ENCODE measurements at regions not wholly inside any gene's neighbourhood (a gene's known extent, or its start where the extent isn't known, plus 50 kb on each side); places are given as distances from the start of the nearest gene placed in this dataset.

DNA sequence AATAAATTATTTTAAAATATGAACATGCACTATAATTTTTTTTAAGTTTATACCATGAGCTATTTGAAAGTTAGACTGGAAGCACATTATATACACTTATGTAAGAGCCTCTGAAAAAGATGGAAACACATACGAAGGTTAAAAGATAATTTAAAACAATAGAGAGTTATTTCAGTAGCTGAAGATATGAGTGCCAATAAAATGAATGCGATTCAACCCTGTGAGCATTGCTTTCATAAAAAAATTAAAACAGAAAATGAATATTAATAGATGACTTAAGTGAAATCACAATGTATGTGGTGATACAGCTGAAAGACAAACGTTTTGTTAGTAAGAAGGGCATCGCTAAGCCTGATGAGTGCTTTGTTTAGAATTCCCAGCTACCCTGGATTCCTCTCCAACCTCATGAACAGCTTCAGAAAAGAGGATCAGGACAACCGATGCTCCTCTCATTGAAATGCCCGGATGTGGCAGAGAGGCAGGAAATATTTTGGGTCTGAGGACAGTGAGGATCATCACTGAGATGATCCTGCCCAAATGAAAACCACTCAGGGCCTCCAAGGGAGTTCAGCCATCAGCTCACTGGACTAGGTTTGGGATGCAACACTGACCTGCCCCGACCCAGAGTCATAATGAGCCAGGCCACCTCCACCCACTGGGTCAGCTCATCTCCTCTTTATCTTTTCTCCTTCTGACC lies 60.2 kb upstream of the TOP3B start:
- H3K4me1 ChIP-seq (replicated peaks in 1 of 2) = peaks cover 8 to 9% of the 10 kb centered on the region in 2 donors
- in situ Hi-C loops (cut with MboI; ENCODE audit: low pct_unique_long_range_greater_than_20kb in 2 of 9, low sequenced_read_pairs in 9 of 9, unreplicated experiment in 9 of 9) = no loop called here
- 40 to 80% (median 59%) methylated on average over 2 to 6 of the region's 7 CpGs for WGBS, 10 experiments
- no peak overlapping the region for H3K4me3 ChIP-seq
- peak overlapping the region in 1 of 2 donors; percentile 23 for H3K27ac ChIP-seq
- ATAC-seq (replicated peaks in 6 of 8) = no peak

DNA sequence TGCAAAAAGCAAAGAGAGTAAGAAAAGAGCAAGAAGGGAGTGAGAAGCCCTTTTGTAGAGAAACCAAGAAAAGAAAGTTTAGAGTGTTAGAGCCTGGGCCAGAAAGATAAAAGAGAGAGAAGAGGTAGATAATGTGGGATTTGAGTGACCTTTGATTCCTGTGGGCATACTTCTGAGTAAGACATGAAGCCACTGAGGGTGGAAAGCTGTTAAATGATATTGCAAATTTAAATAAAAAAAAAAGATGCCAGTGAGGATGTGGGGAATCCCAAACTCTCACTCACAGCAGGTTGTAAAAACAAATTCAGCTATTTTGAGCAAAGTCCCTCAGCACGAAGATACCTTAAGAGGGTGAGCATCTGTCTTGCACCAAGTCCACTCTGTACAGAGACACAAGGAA lies 59.4 kb upstream of the TOP3B start:
- WGBS, 10 experiments = 0 to 89% (median 49%) methylated on average over 1 of the region's 1 CpG; no CpG with 5 or more reads in 2 of the 10 experiments
- Histone ChIP-seq H3K4me1 (replicated peaks in 1 of 2) (peaks cover 14 to 15% of the 10 kb centered on the region in 2 donors), H3K27ac (no peak overlapping the region), H3K4me3 (no peak overlapping the region)
- in situ Hi-C loops (cut with MboI; ENCODE audit: low pct_unique_long_range_greater_than_20kb in 2 of 9, low sequenced_read_pairs in 9 of 9, unreplicated experiment in 9 of 9) = no loop called here
- no peak for ATAC-seq (replicated peaks in 6 of 8)

- H3K4me1 ChIP-seq (replicated peaks in 1 of 2) = peaks cover 16 to 17% of the 10 kb centered on the region in 2 donors
- ATAC-seq (replicated peaks in 6 of 8) = no peak
- in situ Hi-C loops (cut with MboI; ENCODE audit: low pct_unique_long_range_greater_than_20kb in 2 of 9, low sequenced_read_pairs in 9 of 9, unreplicated experiment in 9 of 9) = no loop called here
- H3K4me3 ChIP-seq = no peak overlapping the region
- no peak overlapping the region for H3K27ac ChIP-seq
Observed at GRCh38 chr22:22040908-22041307, 58.3 kb upstream of the TOP3B start.

GRCh38 chr22:22040472-22040871 lies 57.9 kb upstream of the TOP3B start:
- 32 to 100% (median 70%) methylated on average over 1 to 3 of the region's 3 CpGs; no CpG with 5 or more reads in 4 of the 10 experiments for WGBS, 10 experiments
- Histone ChIP-seq H3K4me3 (no peak overlapping the region), H3K4me1 (replicated peaks in 1 of 2) (peaks cover 16 to 17% of the 10 kb centered on the region in 2 donors), H3K27ac (no peak overlapping the region)
- in situ Hi-C loops (cut with MboI; ENCODE audit: low pct_unique_long_range_greater_than_20kb in 2 of 9, low sequenced_read_pairs in 9 of 9, unreplicated experiment in 9 of 9) = no loop called here
- ATAC-seq (replicated peaks in 6 of 8) = no peak

GRCh38 chr22:22039286-22040074 lies 56.9 kb upstream of the TOP3B start:
- Histone ChIP-seq H3K4me3 (no peak overlapping the region), H3K4me1 (replicated peaks in 1 of 2) (peaks cover 16 to 17% of the 10 kb centered on the region in 2 donors), H3K27ac (no peak overlapping the region)
- in situ Hi-C loops (cut with MboI; ENCODE audit: low pct_unique_long_range_greater_than_20kb in 2 of 9, low sequenced_read_pairs in 9 of 9, unreplicated experiment in 9 of 9) = no loop called here
- WGBS, 10 experiments = 0 to 83% (median 50%) methylated on average over 1 to 4 of the region's 4 CpGs; no CpG with 5 or more reads in 3 of the 10 experiments
- ATAC-seq (replicated peaks in 6 of 8) = no peak

DNA sequence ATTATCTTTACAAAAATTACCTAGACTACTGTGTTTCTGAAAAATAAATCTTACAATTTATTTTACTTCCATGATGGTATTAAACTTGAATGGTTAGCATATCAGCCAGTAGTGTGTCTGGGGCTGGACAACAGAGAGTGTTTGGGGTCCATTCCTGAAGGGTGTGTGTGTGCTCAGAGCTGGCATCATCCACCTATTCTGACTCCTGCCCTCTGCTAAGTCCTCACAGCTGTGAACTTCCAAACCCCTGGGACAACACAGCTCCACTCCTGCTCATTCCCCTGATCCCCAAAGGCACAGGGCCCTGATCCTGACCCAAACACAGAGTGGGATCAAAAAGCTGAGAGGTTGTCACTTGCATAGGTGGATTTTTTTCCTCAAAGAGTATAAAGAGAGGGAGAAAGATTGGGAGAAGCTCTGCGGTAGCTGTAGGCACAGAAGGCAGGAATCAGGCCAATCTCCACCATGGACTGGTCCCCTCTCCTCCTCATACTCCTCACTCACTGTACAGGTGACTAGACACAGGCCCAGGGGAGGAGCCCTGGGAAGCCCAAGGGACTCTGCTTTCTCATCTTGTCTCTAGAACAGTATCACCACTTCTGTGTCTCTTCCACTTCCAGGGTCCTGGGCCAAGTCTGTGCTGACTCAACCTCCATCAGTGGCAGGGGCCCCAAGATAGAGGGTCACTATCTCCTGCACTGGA lies 55.7 kb upstream of the TOP3B start:
- in situ Hi-C loops (cut with MboI; ENCODE audit: low pct_unique_long_range_greater_than_20kb in 2 of 9, low sequenced_read_pairs in 9 of 9, unreplicated experiment in 9 of 9) = no loop called here
- 57 to 100% (median 82%) methylated on average over 1 of the region's 1 CpG; no CpG with 5 or more reads in 6 of the 10 experiments for WGBS, 10 experiments
- Histone ChIP-seq H3K27ac (peak overlapping the region; percentile 10 to 74), H3K4me1 (replicated peaks in 1 of 2) (peaks cover 16 to 17% of the 10 kb centered on the region in 2 donors), H3K4me3 (no peak overlapping the region)
- peak in 5 of 8 experiments; percentile 34 to 46 (median 39) for ATAC-seq (replicated peaks in 6 of 8)

DNA sequence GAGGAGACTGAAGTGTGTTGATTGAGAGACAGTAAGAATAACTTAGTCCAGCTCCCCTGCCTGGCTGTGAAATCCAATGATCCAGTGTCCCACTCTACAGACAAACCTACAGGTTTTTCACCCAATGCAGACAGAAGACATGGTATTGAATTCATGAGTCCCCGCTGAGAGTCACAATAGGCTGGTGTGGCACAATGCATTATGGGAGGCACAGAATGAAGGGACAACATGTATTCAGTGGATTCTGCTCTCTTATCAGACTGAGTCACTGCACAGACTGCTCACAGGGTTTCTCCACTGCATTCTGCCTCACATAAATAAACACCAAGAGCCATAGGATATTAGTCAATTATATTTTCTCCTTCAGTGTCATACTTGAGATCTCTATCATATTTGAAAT lies 55.2 kb upstream of the TOP3B start:
- no peak overlapping the region for H3K4me3 ChIP-seq
- peak in 6 of 8 experiments; percentile 55 to 100 (median 99) for ATAC-seq (replicated peaks in 6 of 8)

GRCh38 chr22:22037229-22037628 lies 54.6 kb upstream of the TOP3B start:
- peak in 4 of 8 experiments; percentile 18 to 29 (median 22) for ATAC-seq (replicated peaks in 6 of 8)
- H3K27ac ChIP-seq = peak overlapping the region; percentile 10 to 74
- no peak overlapping the region for H3K4me3 ChIP-seq
- peaks cover 16 to 17% of the 10 kb centered on the region in 2 donors for H3K4me1 ChIP-seq (replicated peaks in 1 of 2)
- in situ Hi-C loops (cut with MboI; ENCODE audit: low pct_unique_long_range_greater_than_20kb in 2 of 9, low sequenced_read_pairs in 9 of 9, unreplicated experiment in 9 of 9) = no loop called here

More for the DNA sequence above, 55.2 kb upstream of the TOP3B start:
- WGBS, 10 experiments = 0 to 89% (median 10%) methylated on average over 1 of the region's 1 CpG; no CpG with 5 or more reads in 3 of the 10 experiments
- in situ Hi-C loops (cut with MboI; ENCODE audit: low pct_unique_long_range_greater_than_20kb in 2 of 9, low sequenced_read_pairs in 9 of 9, unreplicated experiment in 9 of 9) = no loop called here
- Histone ChIP-seq H3K4me1 (replicated peaks in 1 of 2) (peaks cover 16 to 17% of the 10 kb centered on the region in 2 donors), H3K27ac (peak overlapping the region; percentile 10 to 74)

GRCh38 chr22:22036588-22036987 lies 54.0 kb upstream of the TOP3B start:
- no peak for ATAC-seq (replicated peaks in 6 of 8)
- WGBS, 10 experiments = 17 to 100% (median 100%) methylated on average over 1 to 3 of the region's 3 CpGs; no CpG with 5 or more reads in 7 of the 10 experiments
- Histone ChIP-seq H3K4me3 (no peak overlapping the region), H3K27ac (peak overlapping the region in 1 of 2 donors; percentile 74), H3K4me1 (replicated peaks in 1 of 2) (peaks cover 16 to 17% of the 10 kb centered on the region in 2 donors)
- in situ Hi-C loops (cut with MboI; ENCODE audit: low pct_unique_long_range_greater_than_20kb in 2 of 9, low sequenced_read_pairs in 9 of 9, unreplicated experiment in 9 of 9) = no loop called here

- Histone ChIP-seq H3K27ac (no peak overlapping the region), H3K4me3 (no peak overlapping the region), H3K4me1 (replicated peaks in 1 of 2) (peaks cover 16 to 17% of the 10 kb centered on the region in 2 donors)
- no peak for ATAC-seq (replicated peaks in 6 of 8)
- in situ Hi-C loops (cut with MboI; ENCODE audit: low pct_unique_long_range_greater_than_20kb in 2 of 9, low sequenced_read_pairs in 9 of 9, unreplicated experiment in 9 of 9) = no loop called here
- whole genome bisulfite sequencing, 10 experiments = 31 to 93% (median 78%) methylated on average over 2 to 4 of the region's 4 CpGs; no CpG with 5 or more reads in 2 of the 10 experiments
Observed at GRCh38 chr22:22035771-22036314, 53.3 kb upstream of the TOP3B start.

DNA sequence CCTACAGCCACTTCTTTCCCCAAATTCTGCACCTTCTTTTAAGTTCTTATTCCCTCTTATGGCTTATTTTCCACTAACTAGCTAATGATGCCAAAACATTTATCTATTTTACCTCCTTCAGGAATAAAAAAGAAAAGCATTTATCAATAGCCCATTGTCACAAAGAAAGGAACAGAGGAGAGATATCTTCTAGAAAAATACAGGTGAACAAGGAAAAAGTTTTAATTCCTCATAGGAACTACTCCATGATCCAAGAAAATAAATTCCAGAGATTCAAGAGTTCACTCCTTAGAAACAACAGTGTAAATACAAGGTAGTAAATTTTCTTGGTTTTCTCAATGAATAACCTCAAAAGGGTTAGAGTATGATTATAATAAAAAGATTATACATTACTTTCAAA lies 52.6 kb upstream of the TOP3B start:
- ATAC-seq (replicated peaks in 6 of 8) = no peak
- H3K27ac ChIP-seq = no peak overlapping the region
- H3K4me1 ChIP-seq (replicated peaks in 1 of 2) = peaks cover 16 to 17% of the 10 kb centered on the region in 2 donors
- in situ Hi-C loops (cut with MboI; ENCODE audit: low pct_unique_long_range_greater_than_20kb in 2 of 9, low sequenced_read_pairs in 9 of 9, unreplicated experiment in 9 of 9) = no loop called here
- no peak overlapping the region for H3K4me3 ChIP-seq

DNA sequence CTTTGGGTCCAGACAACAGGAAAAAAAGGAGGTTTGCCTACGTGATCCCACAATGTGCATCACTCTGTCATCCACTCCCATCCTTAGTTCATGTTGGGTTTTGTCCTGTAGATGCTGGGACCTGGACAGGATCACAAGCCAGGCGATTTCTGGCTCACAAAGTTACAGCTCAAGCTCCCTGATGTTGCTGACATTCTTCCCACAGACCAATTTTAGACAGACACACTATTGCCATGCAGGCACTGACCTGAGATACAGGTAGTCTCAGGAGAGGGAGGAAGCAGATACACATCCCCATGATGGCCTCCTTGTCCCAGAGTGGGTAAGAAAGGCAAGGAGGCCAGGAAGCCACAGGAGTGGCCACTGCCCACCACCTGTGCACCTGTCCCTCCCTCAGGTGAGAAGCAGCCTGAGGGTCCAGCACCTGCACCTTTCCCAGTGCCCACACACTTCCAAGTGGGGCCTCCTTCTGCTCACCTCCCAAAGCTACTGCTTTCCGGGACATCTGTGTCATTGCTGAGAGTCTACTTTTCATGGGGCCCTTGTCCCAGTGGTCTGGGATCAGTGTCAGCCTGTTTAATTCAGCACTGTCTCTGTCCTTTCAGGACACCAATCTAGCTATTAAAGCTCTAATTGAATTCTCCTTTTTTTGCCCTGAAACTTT lies 52.0 kb upstream of the TOP3B start:
- in situ Hi-C loops (cut with MboI; ENCODE audit: low pct_unique_long_range_greater_than_20kb in 2 of 9, low sequenced_read_pairs in 9 of 9, unreplicated experiment in 9 of 9) = no loop called here
- no peak overlapping the region for H3K4me3 ChIP-seq
- no peak for ATAC-seq (replicated peaks in 6 of 8)
- H3K27ac ChIP-seq = no peak overlapping the region
- peaks cover 16 to 17% of the 10 kb centered on the region in 2 donors for H3K4me1 ChIP-seq (replicated peaks in 1 of 2)
- 0 to 100% (median 48%) methylated on average over 1 to 2 of the region's 3 CpGs; no CpG with 5 or more reads in 2 of the 10 experiments for WGBS, 10 experiments

Measured in motor neuron (in vitro differentiated cells).